Fibroblast of villous mesenchyme (primary cell): ENCODE measurements at regions not wholly inside any gene's neighbourhood (a gene's known extent, or its start where the extent isn't known, plus 50 kb on each side); places are given as distances from the start of the nearest gene placed in this dataset.
"Not testable (repeated sequence)": the region's sequence is repeated elsewhere in the genome, so short reads cannot be mapped to it uniquely, and the experiment has no call there.

Experiments used
- DNase-seq: peaks from one replicate; pipeline ENCODE4 v3.0.0-alpha.2; 2010; ENCODE audit warnings: low read depth
- H3K4me3 ChIP-seq: 2 replicates; pipeline ENCODE4 v1.5.1; 2011; ENCODE audit warnings: low read depth, mild to moderate bottlenecking, low read length
- TF ChIP-seq, protein P1 (sequence below): IDR thresholded peaks from 2 replicates; pipeline ENCODE4 v1.5.1; 2012; ENCODE audit warnings: low read depth, mild to moderate bottlenecking, low read length; ENCODE audit not compliant: insufficient read depth

DNA sequence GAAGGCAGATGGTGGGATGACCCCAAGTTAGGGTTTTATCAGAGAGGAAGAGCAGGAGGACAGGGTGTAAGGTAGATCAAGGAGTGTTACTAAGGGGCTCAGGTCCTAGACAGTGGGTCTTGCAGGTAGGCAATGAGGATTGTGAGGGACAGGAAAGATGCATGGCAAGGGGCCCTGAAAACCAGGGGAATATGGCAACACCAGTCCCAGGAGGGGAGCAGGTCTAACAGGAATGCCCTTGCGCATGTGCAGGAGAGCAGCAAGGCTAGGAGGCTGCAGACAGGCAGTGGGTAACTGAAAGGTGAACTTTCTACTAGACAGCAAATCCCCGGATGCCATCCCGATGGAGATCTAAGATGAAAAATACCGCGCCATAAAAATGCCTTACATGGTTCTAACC is 211.3 kb downstream of the ALG10 start:
- no peak overlapping the region for H3K4me3 ChIP-seq
- TF ChIP-seq, protein P1, sequence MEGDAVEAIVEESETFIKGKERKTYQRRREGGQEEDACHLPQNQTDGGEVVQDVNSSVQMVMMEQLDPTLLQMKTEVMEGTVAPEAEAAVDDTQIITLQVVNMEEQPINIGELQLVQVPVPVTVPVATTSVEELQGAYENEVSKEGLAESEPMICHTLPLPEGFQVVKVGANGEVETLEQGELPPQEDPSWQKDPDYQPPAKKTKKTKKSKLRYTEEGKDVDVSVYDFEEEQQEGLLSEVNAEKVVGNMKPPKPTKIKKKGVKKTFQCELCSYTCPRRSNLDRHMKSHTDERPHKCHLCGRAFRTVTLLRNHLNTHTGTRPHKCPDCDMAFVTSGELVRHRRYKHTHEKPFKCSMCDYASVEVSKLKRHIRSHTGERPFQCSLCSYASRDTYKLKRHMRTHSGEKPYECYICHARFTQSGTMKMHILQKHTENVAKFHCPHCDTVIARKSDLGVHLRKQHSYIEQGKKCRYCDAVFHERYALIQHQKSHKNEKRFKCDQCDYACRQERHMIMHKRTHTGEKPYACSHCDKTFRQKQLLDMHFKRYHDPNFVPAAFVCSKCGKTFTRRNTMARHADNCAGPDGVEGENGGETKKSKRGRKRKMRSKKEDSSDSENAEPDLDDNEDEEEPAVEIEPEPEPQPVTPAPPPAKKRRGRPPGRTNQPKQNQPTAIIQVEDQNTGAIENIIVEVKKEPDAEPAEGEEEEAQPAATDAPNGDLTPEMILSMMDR: no peak
- no peak for DNase-seq

DNA sequence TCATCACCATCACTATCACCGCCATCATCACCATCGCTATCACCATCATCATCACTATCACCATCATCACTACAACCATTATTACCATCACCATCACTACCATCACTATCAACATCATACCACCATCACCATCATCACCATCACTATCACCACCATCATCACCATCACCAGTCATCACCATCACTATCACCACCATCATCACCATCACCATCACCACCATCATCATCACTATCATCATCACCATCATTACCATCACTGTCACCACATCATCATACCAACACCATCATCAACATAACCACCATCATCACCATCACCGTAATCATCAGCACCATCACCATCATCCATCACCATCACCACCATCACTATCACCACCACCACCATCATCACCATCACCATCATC is 213.8 kb downstream of the ALG10 start:
- TF ChIP-seq, protein P1: no peak
- no peak overlapping the region for H3K4me3 ChIP-seq
- DNase-seq: no peak

DNA sequence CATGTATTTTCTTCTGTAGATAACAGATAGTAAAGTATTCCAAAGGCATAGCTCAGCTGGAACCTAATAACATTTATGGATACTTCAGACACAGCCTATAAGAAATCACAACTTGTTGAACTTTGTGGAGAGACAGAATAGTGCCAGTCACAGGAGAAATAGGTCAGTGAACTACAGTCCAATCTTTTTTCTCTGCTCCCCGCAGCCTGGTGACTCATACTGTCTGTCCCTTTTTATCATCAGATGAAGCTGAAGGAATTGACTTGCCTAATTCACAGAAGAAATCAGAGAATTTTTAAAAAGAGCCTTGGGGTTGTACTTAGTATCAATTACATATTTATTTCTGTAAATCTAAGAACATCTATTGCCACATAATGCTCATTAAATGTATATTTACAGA is 222.3 kb downstream of the ALG10 start:
- no peak for DNase-seq
- TF ChIP-seq, protein P1: no peak
- H3K4me3 ChIP-seq: no peak overlapping the region

DNA sequence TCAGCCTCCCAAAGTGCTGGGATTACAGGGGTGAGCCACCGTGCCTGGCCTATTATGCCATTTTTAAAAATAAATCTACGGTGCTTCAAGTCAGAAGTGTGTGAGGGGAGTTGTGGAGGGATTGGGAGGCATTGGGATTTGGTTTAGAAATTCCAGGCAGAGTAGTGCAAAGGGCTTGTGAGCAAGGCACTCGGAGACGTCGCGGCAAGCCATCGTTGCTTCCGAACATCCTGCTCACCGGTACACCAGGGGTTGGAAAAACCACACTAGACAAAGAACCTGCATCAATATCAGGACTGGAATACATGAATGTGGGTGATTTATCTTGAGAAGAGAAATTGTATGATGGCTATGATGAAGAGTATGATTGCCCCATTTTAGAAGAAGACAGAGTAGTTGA is 227.0 kb downstream of the ALG10 start:
- DNase-seq: no peak
- H3K4me3 ChIP-seq: no peak overlapping the region
- TF ChIP-seq, protein P1: no peak

DNA sequence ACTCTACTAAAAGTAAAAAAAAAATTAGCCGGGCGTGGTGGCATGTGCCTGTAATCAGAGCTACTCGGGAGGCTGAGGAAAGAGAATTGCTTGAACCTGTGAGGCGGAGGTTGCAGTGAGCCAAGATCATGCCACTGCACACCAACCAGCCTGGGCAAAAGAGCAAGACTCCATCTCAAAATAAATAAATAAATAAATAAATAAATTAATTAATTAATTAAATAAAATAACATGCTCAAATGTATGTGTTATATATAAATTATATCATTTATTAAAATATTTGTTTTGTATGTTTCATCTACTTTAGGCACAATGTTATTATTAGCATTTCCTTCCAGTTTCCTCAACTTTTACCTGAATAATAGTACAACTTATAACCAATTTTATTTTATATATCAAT is 229.6 kb downstream of the ALG10 start:
- H3K4me3 ChIP-seq, DNase-seq: not testable (repeated sequence)

DNA sequence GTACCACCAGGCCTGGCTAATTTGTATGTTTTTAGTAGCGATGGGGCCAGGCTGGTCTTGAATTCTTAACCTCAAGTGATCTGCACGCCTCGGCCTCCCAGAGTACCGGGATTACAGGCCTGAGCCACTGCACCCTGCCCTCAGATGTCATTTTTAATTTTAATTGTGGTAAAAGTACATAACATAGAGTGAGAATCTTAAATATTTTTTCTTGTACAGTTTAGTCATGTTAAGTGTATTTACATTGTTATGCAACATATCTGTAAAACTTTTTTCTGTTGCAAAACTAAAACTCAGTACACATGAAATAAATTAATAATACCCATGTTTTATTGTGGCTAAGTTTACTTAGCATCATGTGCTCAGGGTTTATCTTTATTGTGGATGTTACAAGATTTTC is 231.4 kb downstream of the ALG10 start:
- DNase-seq: no peak
- no peak overlapping the region for H3K4me3 ChIP-seq
- TF ChIP-seq, protein P1: no peak

DNA sequence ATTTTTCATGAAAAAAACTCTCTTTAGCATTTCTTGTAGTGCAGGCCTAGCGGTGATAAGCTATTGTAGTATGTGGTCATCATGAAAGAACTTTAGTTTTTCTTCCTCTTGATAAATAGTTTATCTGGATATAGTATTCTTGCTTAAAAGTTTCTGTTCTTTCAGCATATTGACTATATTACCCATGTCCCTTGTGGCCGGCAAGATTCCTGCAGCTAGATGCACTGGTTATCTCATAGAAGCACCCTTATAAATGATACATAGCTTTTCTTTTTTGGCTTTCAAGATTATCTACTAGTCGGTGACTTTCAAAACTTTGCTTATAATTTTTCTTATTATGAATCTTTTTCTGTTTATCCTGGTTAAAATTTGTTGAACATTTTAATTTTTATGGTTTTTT is 234.8 kb downstream of the ALG10 start:
- H3K4me3 ChIP-seq: no peak overlapping the region
- no peak for DNase-seq
- TF ChIP-seq, protein P1: no peak

DNA sequence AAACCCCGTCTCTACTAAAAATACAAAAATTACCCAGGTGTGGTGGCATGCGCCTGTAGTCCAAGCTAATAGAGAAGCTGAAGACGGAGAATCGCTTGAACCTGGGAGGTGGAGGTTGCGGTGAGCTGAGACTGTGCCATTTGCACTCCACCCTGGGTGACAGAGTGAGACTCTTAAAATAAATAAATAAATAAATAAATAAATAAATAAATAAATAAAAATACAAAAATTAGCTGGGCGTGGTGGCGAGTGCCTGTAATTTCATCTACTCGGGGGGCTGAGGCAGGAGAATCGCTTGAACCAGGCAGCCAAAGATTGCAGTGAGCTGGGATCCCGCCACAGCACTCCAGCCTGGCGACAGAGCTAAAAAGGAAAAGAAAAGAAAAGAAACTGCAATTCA is 239.8 kb downstream of the ALG10 start:
- not testable (repeated sequence) for DNase-seq, H3K4me3 ChIP-seq
